AG04449 (cell line): ENCODE measurements at regions not wholly inside any gene's neighbourhood (a gene's known extent, or its start where the extent isn't known, plus 50 kb on each side); places are given as distances from the start of the nearest gene placed in this dataset.

ENCODE experiments used
- CTCF ChIA-PET: fragments of 350-600 bp; formaldehyde crosslinking; extraction: SDS; loops from one replicate; lab custom pipeline; 2021; ENCODE audit warnings: antibody characterized with exemption; lab: Yijun Ruan, JAX
- POLR2A ChIA-PET: fragments of 400-600, 350-600 bp; formaldehyde crosslinking; extraction: SDS; loops from one replicate; lab custom pipeline; 2020; ENCODE audit warnings: antibody characterized with exemption, inconsistent platforms; lab: Yijun Ruan, JAX
- DNase-seq: peaks from one replicate; pipeline ENCODE4 v3.0.0-alpha.2; 2010; ENCODE audit warnings: low read depth, low spot score
- H3K4me3 ChIP-seq: 2 replicates; pipeline ENCODE4 v1.5.1; 2011; ENCODE audit warnings: low read depth, mild to moderate bottlenecking, control low read depth, low read length
- TF ChIP-seq, protein P1 (sequence below): IDR thresholded peaks from one replicate; pipeline ENCODE4 v1.5.1; 2011; ENCODE audit warnings: mild to moderate bottlenecking, moderate library complexity, low read length, control low read depth, inconsistent platforms; ENCODE audit not compliant: insufficient read depth; ENCODE audit errors: missing control alignments

DNA sequence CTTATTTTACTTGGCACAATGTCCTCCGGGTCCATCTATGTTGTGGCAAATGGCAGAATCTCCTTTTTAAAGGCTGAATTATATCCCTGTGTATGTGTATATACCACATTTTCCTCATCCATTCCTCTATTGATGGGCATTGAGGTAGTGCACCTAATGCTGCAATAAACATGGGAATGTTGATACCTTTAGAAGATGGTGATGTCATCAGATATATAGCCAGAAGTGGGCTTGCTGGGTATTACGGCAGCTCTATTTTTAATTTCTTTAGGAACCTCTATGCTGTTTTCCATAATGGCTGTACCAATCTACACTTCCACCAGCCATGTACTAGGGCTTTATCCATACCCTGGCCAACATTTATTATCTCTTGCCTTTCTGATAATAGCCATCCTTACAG is 315.7 kb downstream of the FOXA2 start:
- ChIA-PET CTCF (no interaction called here), POLR2A (no interaction called here)

DNA sequence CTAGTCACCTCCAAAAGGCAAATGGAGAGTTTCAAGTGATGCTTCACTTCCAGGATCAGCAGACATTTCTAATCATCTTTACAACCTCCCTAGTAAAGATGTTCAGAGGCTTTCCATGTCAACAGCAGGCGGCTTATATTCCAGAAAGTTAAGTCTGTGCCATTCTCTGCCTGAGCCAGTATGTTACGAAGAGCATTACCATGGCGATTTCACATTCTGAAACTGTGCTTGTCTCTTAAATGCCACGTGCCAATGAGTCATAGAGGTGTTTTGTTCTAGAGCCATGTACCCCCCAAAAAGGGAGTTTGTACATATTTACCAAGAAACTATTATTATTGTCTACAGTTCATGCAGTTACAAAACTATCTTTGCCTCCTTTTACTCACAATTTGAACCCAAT is 319.5 kb downstream of the FOXA2 start:
- no peak overlapping the region for H3K4me3 ChIP-seq
- no peak for DNase-seq
- POLR2A ChIA-PET: no interaction called here
- TF ChIP-seq, protein P1, sequence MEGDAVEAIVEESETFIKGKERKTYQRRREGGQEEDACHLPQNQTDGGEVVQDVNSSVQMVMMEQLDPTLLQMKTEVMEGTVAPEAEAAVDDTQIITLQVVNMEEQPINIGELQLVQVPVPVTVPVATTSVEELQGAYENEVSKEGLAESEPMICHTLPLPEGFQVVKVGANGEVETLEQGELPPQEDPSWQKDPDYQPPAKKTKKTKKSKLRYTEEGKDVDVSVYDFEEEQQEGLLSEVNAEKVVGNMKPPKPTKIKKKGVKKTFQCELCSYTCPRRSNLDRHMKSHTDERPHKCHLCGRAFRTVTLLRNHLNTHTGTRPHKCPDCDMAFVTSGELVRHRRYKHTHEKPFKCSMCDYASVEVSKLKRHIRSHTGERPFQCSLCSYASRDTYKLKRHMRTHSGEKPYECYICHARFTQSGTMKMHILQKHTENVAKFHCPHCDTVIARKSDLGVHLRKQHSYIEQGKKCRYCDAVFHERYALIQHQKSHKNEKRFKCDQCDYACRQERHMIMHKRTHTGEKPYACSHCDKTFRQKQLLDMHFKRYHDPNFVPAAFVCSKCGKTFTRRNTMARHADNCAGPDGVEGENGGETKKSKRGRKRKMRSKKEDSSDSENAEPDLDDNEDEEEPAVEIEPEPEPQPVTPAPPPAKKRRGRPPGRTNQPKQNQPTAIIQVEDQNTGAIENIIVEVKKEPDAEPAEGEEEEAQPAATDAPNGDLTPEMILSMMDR: no peak
- CTCF ChIA-PET: no interaction called here

More for the DNA sequence above, 315.7 kb downstream of the FOXA2 start:
- DNase-seq: no peak
- TF ChIP-seq, protein P1: no peak
- H3K4me3 ChIP-seq: no peak overlapping the region

DNA sequence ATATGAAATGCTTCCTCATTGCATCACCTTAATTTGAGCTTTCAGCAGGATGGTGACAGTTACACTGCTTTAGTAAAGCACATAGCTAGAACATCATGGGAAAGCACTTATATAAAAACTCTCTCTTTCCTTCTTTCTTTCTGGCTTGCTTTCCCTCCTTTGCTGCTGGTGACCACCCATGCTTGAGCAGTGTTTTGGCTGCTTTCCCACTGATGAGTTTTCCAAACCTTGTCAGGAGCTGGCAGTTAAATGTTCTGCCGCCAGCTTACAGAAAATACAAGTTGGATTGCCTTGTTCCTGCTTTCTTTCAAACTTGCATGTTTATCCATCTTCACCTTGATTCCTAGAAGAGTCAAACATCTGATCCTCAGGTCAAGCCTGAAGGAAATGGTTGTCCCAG is 323.9 kb downstream of the FOXA2 start:
- CTCF ChIA-PET: no interaction called here
- TF ChIP-seq, protein P1: no peak
- POLR2A ChIA-PET: no interaction called here
- H3K4me3 ChIP-seq: no peak overlapping the region
- no peak for DNase-seq

DNA sequence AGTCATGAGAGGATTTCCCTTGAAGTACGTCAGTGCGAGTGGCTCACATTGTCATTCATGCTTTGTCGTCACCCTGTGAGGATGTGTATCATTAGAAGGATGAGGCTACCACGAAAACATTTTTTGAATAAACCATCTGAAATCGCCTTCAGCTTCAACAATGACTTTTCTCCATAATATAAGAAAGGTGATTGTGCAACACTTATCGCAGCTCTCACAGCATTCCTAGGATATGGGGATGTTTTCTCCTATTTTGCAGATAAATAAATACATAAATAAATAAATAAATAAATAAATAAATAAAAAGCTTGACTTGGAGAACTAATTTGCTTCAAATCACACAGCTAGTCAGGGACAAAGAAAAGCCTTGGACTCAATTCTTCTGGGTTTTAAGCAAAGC is 326.5 kb downstream of the FOXA2 start:
- TF ChIP-seq, protein P1: no peak
- H3K4me3 ChIP-seq: no peak overlapping the region
- ChIA-PET CTCF (no interaction called here), POLR2A (no interaction called here)
- DNase-seq: no peak

DNA sequence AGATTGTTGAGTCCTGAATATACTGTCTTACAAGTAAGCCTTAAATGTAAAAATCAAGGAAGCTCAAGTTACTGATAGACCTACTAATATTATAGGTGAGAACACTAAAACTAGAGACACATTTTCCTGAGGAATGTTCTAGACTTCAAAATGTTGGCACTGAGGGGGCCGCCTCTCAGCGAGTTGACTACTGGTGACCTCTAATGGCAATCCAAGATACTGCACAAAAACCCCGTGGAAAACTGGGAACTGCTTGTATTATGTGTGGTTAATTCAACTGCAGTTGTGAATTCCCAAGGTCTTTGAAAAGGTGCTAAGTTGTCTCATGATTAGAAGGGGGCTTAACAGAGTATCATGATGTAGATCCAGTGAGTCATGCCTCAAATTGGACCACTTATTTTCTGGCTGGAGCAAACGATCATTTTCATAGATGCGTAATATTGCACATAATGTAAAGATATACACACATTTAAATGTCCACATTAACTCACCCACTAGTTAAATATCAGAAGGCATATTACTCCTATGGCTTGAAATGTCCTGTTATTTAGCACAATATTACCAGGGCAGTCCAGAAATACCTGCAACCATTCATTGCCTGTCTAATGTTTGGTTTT is 336.2 kb downstream of the FOXA2 start:
- CTCF ChIA-PET: interaction anchor here (1.0 kb wide), 1 partner anchor 529 kb away, joined by 5 read pairs; no protein-coding TSS in a partner anchor
- no peak overlapping the region for H3K4me3 ChIP-seq
- TF ChIP-seq, protein P1: peak; percentile 29
- no peak for DNase-seq
- POLR2A ChIA-PET: no interaction called here

DNA sequence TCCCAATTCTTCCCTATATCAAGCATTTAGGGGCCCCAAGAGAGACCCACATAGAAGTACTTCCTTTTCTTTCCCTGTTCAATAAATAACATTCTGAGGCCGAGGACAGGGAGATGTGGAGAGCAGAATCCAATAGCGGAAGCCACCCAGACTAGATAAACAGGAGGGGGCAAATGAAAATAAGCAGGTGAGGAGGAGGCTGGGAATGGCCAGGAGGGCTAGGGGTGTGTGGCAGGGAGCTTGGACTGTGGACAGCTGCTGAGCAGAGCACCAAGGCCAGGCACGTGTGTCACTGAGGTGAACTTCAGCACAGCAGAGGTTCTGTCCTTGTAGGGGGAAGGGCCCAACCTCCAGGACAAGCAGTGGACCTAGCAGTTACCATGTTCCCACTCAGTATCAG is 339.2 kb downstream of the FOXA2 start:
- TF ChIP-seq, protein P1: no peak
- no peak for DNase-seq
- ChIA-PET CTCF (no interaction called here), POLR2A (no interaction called here)
- H3K4me3 ChIP-seq: no peak overlapping the region
